Neural progenitor cell (in vitro differentiated cells): ENCODE measurements at regions not wholly inside any gene's neighbourhood (a gene's known extent, or its start where the extent isn't known, plus 50 kb on each side); places are given as distances from the start of the nearest gene placed in this dataset.

ENCODE experiments used
- DNase-seq: peaks from one replicate; pipeline ENCODE4 v3.0.0-alpha.2; 2016; ENCODE audit warnings: low spot score
- H2AFZ ChIP-seq: fragments of 200-600 bp; sonication (generic); replicated peaks from 2 replicates; pipeline ENCODE4 v1.6.1; 2016; ENCODE audit warnings: antibody characterized with exemption
- H3F3A ChIP-seq: fragments of 200-600 bp; sonication (generic); 2 replicates; pipeline ENCODE4 v1.6.1; 2016; ENCODE audit warnings: antibody characterized with exemption, low read depth
- H3K27ac ChIP-seq: fragments of 200-600 bp; sonication (generic); 2 replicates; pipeline ENCODE4 v1.5.1; 2016; ENCODE audit warnings: mild to moderate bottlenecking
- H3K27me3 ChIP-seq: fragments of 200-600 bp; sonication (generic); 2 replicates; pipeline ENCODE4 v1.6.1; 2016; ENCODE audit warnings: mild to moderate bottlenecking, moderate library complexity
- H3K36me3 ChIP-seq: fragments of 200-600 bp; sonication (generic); 2 replicates; pipeline ENCODE4 v1.5.1; 2016
- H3K4me1 ChIP-seq: fragments of 200-600 bp; sonication (generic); 2 replicates; pipeline ENCODE4 v1.6.1; 2016; ENCODE audit warnings: mixed run types
- H3K4me2 ChIP-seq: fragments of 200-600 bp; sonication (generic); 2 replicates; pipeline ENCODE4 v1.6.1; 2016
- H3K4me3 ChIP-seq: fragments of 200-600 bp; sonication (generic); 2 replicates; pipeline ENCODE4 v1.5.1; 2016
- H3K79me2 ChIP-seq: fragments of 200-600 bp; sonication (generic); 2 replicates; pipeline ENCODE4 v1.6.1; 2016; ENCODE audit warnings: low read depth
- H3K9ac ChIP-seq: fragments of 200-600 bp; sonication (generic); 2 replicates; pipeline ENCODE4 v1.6.1; 2016
- H3K9me3 ChIP-seq: fragments of 200-600 bp; sonication (generic); 2 replicates; pipeline ENCODE4 v1.5.1; 2016; ENCODE audit warnings: low read depth
- H4K20me1 ChIP-seq: fragments of 200-600 bp; sonication (generic); 2 replicates; pipeline ENCODE4 v1.6.1; 2016; ENCODE audit warnings: low read depth
- H3K27ac Mint-ChIP-seq: 3 replicates; pipeline ENCODE4 v1.8.0; 2021; ENCODE audit warnings: mixed read lengths
- H3K27me3 Mint-ChIP-seq: 2 replicates; pipeline ENCODE4 v1.8.0; 2022; ENCODE audit warnings: low read depth, mild to moderate bottlenecking, inconsistent platforms, moderate library complexity, mixed read lengths; ENCODE audit not compliant: insufficient read depth
- H3K36me3 Mint-ChIP-seq: 3 replicates; pipeline ENCODE4 v1.8.0; 2021; ENCODE audit warnings: mixed read lengths
- H3K4me1 Mint-ChIP-seq: 3 replicates; pipeline ENCODE4 v1.8.0; 2021; ENCODE audit warnings: mixed read lengths
- H3K4me3 Mint-ChIP-seq: 3 replicates; pipeline ENCODE4 v1.8.0; 2021; ENCODE audit warnings: mild to moderate bottlenecking, moderate library complexity, mixed read lengths
- H3K9me3 Mint-ChIP-seq: 3 replicates; pipeline ENCODE4 v1.8.0; 2020; ENCODE audit warnings: mixed read lengths
- CTCF ChIP-seq: fragments of 200-600 bp; sonication (generic); IDR thresholded peaks from 2 replicates; pipeline ENCODE4 v1.5.1; 2017; ENCODE audit warnings: antibody characterized with exemption, mild to moderate bottlenecking
- EZH2 ChIP-seq: fragments of 200-600 bp; sonication (generic); IDR thresholded peaks from 2 replicates; pipeline ENCODE4 v1.6.1; 2017; ENCODE audit warnings: antibody characterized with exemption, mild to moderate bottlenecking, moderate library complexity
- EZH2phosphoT487 ChIP-seq: fragments of 200-600 bp; sonication (generic); IDR thresholded peaks from 2 replicates; pipeline ENCODE4 v1.6.1; 2017; ENCODE audit warnings: antibody characterized with exemption

- H3K4me2 ChIP-seq: no peak overlapping the region
- no peak overlapping the region for H3K27ac ChIP-seq
- no peak overlapping the region for H2AFZ ChIP-seq
- H3K4me3 ChIP-seq: no peak overlapping the region
- H3F3A ChIP-seq: no peaks in the 10 kb centered on the region
- Mint-ChIP-seq H3K4me1 (no peaks in the 10 kb centered on the region), H3K27ac (no peak overlapping the region), H3K9me3 (peaks cover 4% of the 10 kb centered on the region), H3K27me3 (no peaks in the 10 kb centered on the region), H3K36me3 (no peaks in the 10 kb centered on the region), H3K4me3 (no peak overlapping the region)
- TF ChIP-seq EZH2 (no peak), CTCF (no peak), EZH2phosphoT487 (no peak)
- H4K20me1 ChIP-seq: no peaks in the 10 kb centered on the region
- H3K9ac ChIP-seq: no peak overlapping the region
- no peaks in the 10 kb centered on the region for H3K4me1 ChIP-seq
- DNase-seq: no peak
- no peaks in the 10 kb centered on the region for H3K36me3 ChIP-seq
- H3K9me3 ChIP-seq: no peaks in the 10 kb centered on the region
- H3K79me2 ChIP-seq: no peaks in the 10 kb centered on the region
- no peaks in the 10 kb centered on the region for H3K27me3 ChIP-seq
These were observed 509.2 kb downstream of the CETN3 start for GRCh38 chr5:89900346-89900745.

- no peaks in the 10 kb centered on the region for H3K36me3 Mint-ChIP-seq
- H3K4me1 Mint-ChIP-seq: no peaks in the 10 kb centered on the region
- Histone ChIP-seq H2AFZ (no peak overlapping the region), H4K20me1 (no peaks in the 10 kb centered on the region), H3K9ac (no peak overlapping the region), H3K79me2 (no peaks in the 10 kb centered on the region), H3K27ac (no peak overlapping the region), H3K36me3 (no peaks in the 10 kb centered on the region), H3K4me3 (no peak overlapping the region), H3K27me3 (no peaks in the 10 kb centered on the region), H3K4me1 (no peaks in the 10 kb centered on the region), H3K4me2 (no peak overlapping the region), H3F3A (no peaks in the 10 kb centered on the region), H3K9me3 (peaks cover 3% of the 10 kb centered on the region)
- no peaks in the 10 kb centered on the region for H3K27me3 Mint-ChIP-seq
- TF ChIP-seq EZH2phosphoT487: no peak
- no peak for TF ChIP-seq EZH2
- TF ChIP-seq CTCF: no peak
- DNase-seq: no peak
- no peak overlapping the region for H3K4me3 Mint-ChIP-seq
- H3K9me3 Mint-ChIP-seq: peaks cover 4% of the 10 kb centered on the region
- no peak overlapping the region for H3K27ac Mint-ChIP-seq
These were observed 510.0 kb downstream of the CETN3 start for GRCh38 chr5:89899559-89899958.

GRCh38 chr5:89893546-89893945 is 516.0 kb downstream of the CETN3 start:
- peaks cover 25% of the 10 kb centered on the region for H3K9me3 Mint-ChIP-seq
- TF ChIP-seq CTCF (no peak), EZH2phosphoT487 (no peak), EZH2 (no peak)
- Histone ChIP-seq H3K4me1 (no peaks in the 10 kb centered on the region), H3K4me3 (no peak overlapping the region), H3K79me2 (no peaks in the 10 kb centered on the region), H3K4me2 (no peak overlapping the region), H3K9ac (no peak overlapping the region), H3K27ac (no peak overlapping the region), H4K20me1 (no peaks in the 10 kb centered on the region), H3K36me3 (no peaks in the 10 kb centered on the region), H3K9me3 (peaks cover 14% of the 10 kb centered on the region), H2AFZ (no peak overlapping the region), H3F3A (no peaks in the 10 kb centered on the region), H3K27me3 (no peaks in the 10 kb centered on the region)
- DNase-seq: no peak
- no peaks in the 10 kb centered on the region for H3K27me3 Mint-ChIP-seq
- H3K27ac Mint-ChIP-seq: no peak overlapping the region
- H3K4me1 Mint-ChIP-seq: no peaks in the 10 kb centered on the region
- H3K36me3 Mint-ChIP-seq: no peaks in the 10 kb centered on the region
- H3K4me3 Mint-ChIP-seq: no peak overlapping the region

- no peaks in the 10 kb centered on the region for H3K36me3 Mint-ChIP-seq
- Histone ChIP-seq H3K4me3 (no peak overlapping the region), H3K9ac (no peak overlapping the region), H3K4me1 (no peaks in the 10 kb centered on the region), H2AFZ (no peak overlapping the region), H3K36me3 (no peaks in the 10 kb centered on the region), H3K4me2 (no peak overlapping the region), H3K79me2 (no peaks in the 10 kb centered on the region), H3K27me3 (no peaks in the 10 kb centered on the region), H3K9me3 (no peaks in the 10 kb centered on the region), H3F3A (no peaks in the 10 kb centered on the region), H3K27ac (no peak overlapping the region), H4K20me1 (no peaks in the 10 kb centered on the region)
- H3K27ac Mint-ChIP-seq: no peak overlapping the region
- H3K4me3 Mint-ChIP-seq: no peak overlapping the region
- no peaks in the 10 kb centered on the region for H3K4me1 Mint-ChIP-seq
- H3K27me3 Mint-ChIP-seq: no peaks in the 10 kb centered on the region
- H3K9me3 Mint-ChIP-seq: no peaks in the 10 kb centered on the region
- no peak for TF ChIP-seq EZH2phosphoT487
- no peak for TF ChIP-seq EZH2
- TF ChIP-seq CTCF: no peak
- DNase-seq: no peak
These were observed 523.9 kb downstream of the CETN3 start for GRCh38 chr5:89885670-89886069.
